HG03460 (cell line): ENCODE measurements at regions not wholly inside any gene's neighbourhood (a gene's known extent, or its start where the extent isn't known, plus 50 kb on each side); places are given as distances from the start of the nearest gene placed in this dataset.

Experiments
- ATAC-seq: cut with Tn5 transposase; IDR thresholded peaks from one replicate; pipeline ENCODE4 v1.9.1; 2021; ENCODE audit not compliant: unreplicated experiment

DNA sequence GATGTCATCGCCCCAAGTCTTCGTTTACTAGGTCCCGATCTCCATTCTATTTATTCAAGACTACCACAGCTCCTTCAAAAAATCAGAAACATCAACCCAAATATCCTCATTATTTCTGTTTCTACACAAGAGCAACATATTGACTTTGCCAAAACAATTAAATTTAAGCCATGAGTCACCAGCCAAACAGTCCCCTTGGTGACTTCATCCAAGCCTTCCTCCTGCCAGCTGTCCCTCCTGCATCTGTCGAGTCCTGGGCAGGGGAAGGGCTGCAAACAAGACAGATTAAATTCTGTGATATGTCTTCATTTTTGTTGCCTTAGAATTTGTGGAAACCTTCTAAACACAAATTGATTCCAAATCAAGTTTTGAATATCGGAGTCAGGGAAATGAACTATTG, 110.3 kb downstream of the SP3 start:
- no peak for ATAC-seq

GRCh38 chr2:173855661-173856060, 109.5 kb downstream of the SP3 start:
- ATAC-seq, result no peak
